ENCODE measurements at regions not wholly inside any gene's neighbourhood (a gene's known extent, or its start where the extent isn't known, plus 50 kb on each side); places are given as distances from the start of the nearest gene placed in this dataset.
A peak's percentile ranks its signal among the peaks of the same experiment; 100 is the strongest.

- no peak for DNase-seq
Observed at GRCh38 chr2:34188464-34189303, 589.6 kb upstream of the FAM98A start.

GRCh38 chr2:34179511-34179910 is 580.4 kb upstream of the FAM98A start:
- TF ChIP-seq CTCF (IDR thresholded peaks at IDR 0.05; ENCODE audit: borderline replicate concordance, extremely low read depth, insufficient read depth): no peak
- intact Hi-C loops (cut with DNase I): no loop called here
- H3K4me1 ChIP-seq (ENCODE audit: control insufficient read depth in 2 of 3, insufficient read depth in 2 of 3, low read depth in 1 of 3, low read length in 3 of 3): no peaks in the 10 kb centered on the region
- H3K4me3 ChIP-seq (ENCODE audit: low read length in 3 of 3): no peak overlapping the region
- DNase-seq: peak in 4 of 5 donors; percentile 36 to 54 (median 45)
- peaks cover 0 to 6% (median 0%) of the 10 kb centered on the region in 3 donors for H3K9me3 ChIP-seq (ENCODE audit: control insufficient read depth in 2 of 3, insufficient read depth in 1 of 3, low read length in 3 of 3)
- no peak for FAIRE-seq
- no peak overlapping the region for H3K27ac ChIP-seq (ENCODE audit: low read depth in 2 of 2, low read length in 2 of 2)
- no peaks in the 10 kb centered on the region for H3K36me3 ChIP-seq (ENCODE audit: control insufficient read depth in 2 of 3, insufficient read depth in 3 of 3, low read length in 3 of 3)
- no peak overlapping the region for H3K9ac ChIP-seq (ENCODE audit: low read length in 3 of 3)
- no peaks in the 10 kb centered on the region for H3K27me3 ChIP-seq (ENCODE audit: control insufficient read depth, insufficient read depth, low read length)

More at GRCh38 chr2:34188464-34189303, 589.6 kb upstream of the FAM98A start:
- Histone ChIP-seq H3K9ac (ENCODE audit: low read length in 3 of 3) (no peak overlapping the region), H3K27ac (ENCODE audit: low read depth in 2 of 2, low read length in 2 of 2) (no peak overlapping the region), H3K4me1 (ENCODE audit: control insufficient read depth in 2 of 3, insufficient read depth in 2 of 3, low read depth in 1 of 3, low read length in 3 of 3) (no peaks in the 10 kb centered on the region), H3K4me3 (ENCODE audit: low read length in 3 of 3) (no peak overlapping the region), H3K27me3 (ENCODE audit: control insufficient read depth, insufficient read depth, low read length) (no peaks in the 10 kb centered on the region), H3K36me3 (ENCODE audit: control insufficient read depth in 2 of 3, insufficient read depth in 3 of 3, low read length in 3 of 3) (no peaks in the 10 kb centered on the region), H3K9me3 (ENCODE audit: control insufficient read depth in 2 of 3, insufficient read depth in 1 of 3, low read length in 3 of 3) (no peaks in the 10 kb centered on the region)
- TF ChIP-seq CTCF (IDR thresholded peaks at IDR 0.05; ENCODE audit: borderline replicate concordance, extremely low read depth, insufficient read depth): no peak
- intact Hi-C loops (cut with DNase I): no loop called here
- FAIRE-seq: no peak

DNA sequence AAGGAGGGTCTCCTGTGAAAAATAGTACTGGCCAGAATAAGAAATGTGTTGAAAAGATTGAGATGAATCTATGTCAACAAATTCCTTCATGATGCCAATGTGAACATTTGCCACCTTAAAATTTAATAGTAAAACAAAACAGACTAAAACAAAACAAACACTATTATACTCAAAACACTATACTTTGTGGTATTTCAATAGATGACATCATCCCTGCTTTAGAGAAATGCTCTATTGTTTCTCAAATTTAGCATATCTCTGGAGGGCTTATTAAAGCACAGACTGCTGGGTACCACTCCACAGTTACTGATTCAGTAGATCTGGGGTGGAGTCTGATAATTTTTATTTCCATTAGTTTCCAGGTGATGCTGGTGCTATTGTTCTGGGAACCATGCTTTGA is 579.4 kb upstream of the FAM98A start:
- TF ChIP-seq CTCF (IDR thresholded peaks at IDR 0.05; ENCODE audit: borderline replicate concordance, extremely low read depth, insufficient read depth): no peak
- no peaks in the 10 kb centered on the region for H3K27me3 ChIP-seq (ENCODE audit: control insufficient read depth, insufficient read depth, low read length)
- H3K9me3 ChIP-seq (ENCODE audit: control insufficient read depth in 2 of 3, insufficient read depth in 1 of 3, low read length in 3 of 3): peaks cover 0 to 6% (median 0%) of the 10 kb centered on the region in 3 donors
- H3K36me3 ChIP-seq (ENCODE audit: control insufficient read depth in 2 of 3, insufficient read depth in 3 of 3, low read length in 3 of 3): no peaks in the 10 kb centered on the region
- no peak for DNase-seq
- FAIRE-seq: no peak
- no peaks in the 10 kb centered on the region for H3K4me1 ChIP-seq (ENCODE audit: control insufficient read depth in 2 of 3, insufficient read depth in 2 of 3, low read depth in 1 of 3, low read length in 3 of 3)
- no peak overlapping the region for H3K27ac ChIP-seq (ENCODE audit: low read depth in 2 of 2, low read length in 2 of 2)
- H3K4me3 ChIP-seq (ENCODE audit: low read length in 3 of 3): no peak overlapping the region
- H3K9ac ChIP-seq (ENCODE audit: low read length in 3 of 3): no peak overlapping the region
- intact Hi-C loops (cut with DNase I): no loop called here

Data from kidney (tissue), 13 donors.